ENCODE measurements at regions not wholly inside any gene's neighbourhood (a gene's known extent, or its start where the extent isn't known, plus 50 kb on each side); places are given as distances from the start of the nearest gene placed in this dataset.

GRCh38 chr10:10788761-10789160, 228.9 kb upstream of the CELF2 start:
- TF ChIP-seq, protein P1, sequence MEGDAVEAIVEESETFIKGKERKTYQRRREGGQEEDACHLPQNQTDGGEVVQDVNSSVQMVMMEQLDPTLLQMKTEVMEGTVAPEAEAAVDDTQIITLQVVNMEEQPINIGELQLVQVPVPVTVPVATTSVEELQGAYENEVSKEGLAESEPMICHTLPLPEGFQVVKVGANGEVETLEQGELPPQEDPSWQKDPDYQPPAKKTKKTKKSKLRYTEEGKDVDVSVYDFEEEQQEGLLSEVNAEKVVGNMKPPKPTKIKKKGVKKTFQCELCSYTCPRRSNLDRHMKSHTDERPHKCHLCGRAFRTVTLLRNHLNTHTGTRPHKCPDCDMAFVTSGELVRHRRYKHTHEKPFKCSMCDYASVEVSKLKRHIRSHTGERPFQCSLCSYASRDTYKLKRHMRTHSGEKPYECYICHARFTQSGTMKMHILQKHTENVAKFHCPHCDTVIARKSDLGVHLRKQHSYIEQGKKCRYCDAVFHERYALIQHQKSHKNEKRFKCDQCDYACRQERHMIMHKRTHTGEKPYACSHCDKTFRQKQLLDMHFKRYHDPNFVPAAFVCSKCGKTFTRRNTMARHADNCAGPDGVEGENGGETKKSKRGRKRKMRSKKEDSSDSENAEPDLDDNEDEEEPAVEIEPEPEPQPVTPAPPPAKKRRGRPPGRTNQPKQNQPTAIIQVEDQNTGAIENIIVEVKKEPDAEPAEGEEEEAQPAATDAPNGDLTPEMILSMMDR (IDR thresholded peaks at IDR 0.05) = no peak
- no peak for TF ChIP-seq POLR2A (IDR thresholded peaks at IDR 0.05)
- no peak for TF ChIP-seq EP300 (IDR thresholded peaks at IDR 0.05)
